GM19239 (cell line): ENCODE measurements at regions not wholly inside any gene's neighbourhood (a gene's known extent, or its start where the extent isn't known, plus 50 kb on each side); places are given as distances from the start of the nearest gene placed in this dataset.

Experiments used
- DNase-seq: peaks from one replicate; pipeline ENCODE4 v3.0.0; 2011; ENCODE audit warnings: low spot score; ENCODE audit not compliant: insufficient read length
- FAIRE-seq: peaks from 2 replicates; lab custom pipeline; 2011; peaks lifted over from hg19 to GRCh38; lab: Jason Lieb, UNC

- FAIRE-seq (no peak), DNase-seq (no peak)
Observed at GRCh38 chr3:55413236-55413635, 73.9 kb downstream of the WNT5A start.

GRCh38 chr3:55412545-55412944, 74.6 kb downstream of the WNT5A start:
- DNase-seq (no peak), FAIRE-seq (no peak)

GRCh38 chr3:55409806-55410205, 77.3 kb downstream of the WNT5A start:
- no peak for DNase-seq
- no peak for FAIRE-seq

- FAIRE-seq (no peak), DNase-seq (no peak)
Observed at GRCh38 chr3:55408193-55408826, 78.8 kb downstream of the WNT5A start.

GRCh38 chr3:55407426-55407820, 79.7 kb downstream of the WNT5A start:
- FAIRE-seq, result no peak

GRCh38 chr3:55406696-55407425, 80.2 kb downstream of the WNT5A start:
- DNase-seq (no peak), FAIRE-seq (no peak)

More at GRCh38 chr3:55407426-55407820, 79.7 kb downstream of the WNT5A start:
- no peak for DNase-seq

- FAIRE-seq (no peak), DNase-seq (no peak)
Observed at GRCh38 chr3:55405436-55405835, 81.7 kb downstream of the WNT5A start.

- FAIRE-seq, result no peak
Observed at GRCh38 chr3:55402886-55403609, 84.1 kb downstream of the WNT5A start.

GRCh38 chr3:55380561-55380960, 106.5 kb downstream of the WNT5A start:
- FAIRE-seq (no peak), DNase-seq (no peak)

More at GRCh38 chr3:55402886-55403609, 84.1 kb downstream of the WNT5A start:
- no peak for DNase-seq

GRCh38 chr3:55376753-55377347, 110.3 kb downstream of the WNT5A start:
- DNase-seq (no peak), FAIRE-seq (no peak)

GRCh38 chr3:55373423-55373822, 113.7 kb downstream of the WNT5A start:
- FAIRE-seq, result no peak
- DNase-seq, result no peak

GRCh38 chr3:55370272-55370671, 116.8 kb downstream of the WNT5A start:
- FAIRE-seq (no peak), DNase-seq (no peak)

- FAIRE-seq (no peak), DNase-seq (no peak)
Observed at GRCh38 chr3:55369141-55369847, 117.8 kb downstream of the WNT5A start.

GRCh38 chr3:55368366-55368765, 118.7 kb downstream of the WNT5A start:
- FAIRE-seq, result no peak
- no peak for DNase-seq

GRCh38 chr3:55367384-55367783, 119.7 kb downstream of the WNT5A start:
- FAIRE-seq (no peak), DNase-seq (no peak)

- DNase-seq (no peak), FAIRE-seq (no peak)
Observed at GRCh38 chr3:55364421-55364820, 122.7 kb downstream of the WNT5A start.

- DNase-seq, result no peak
- FAIRE-seq, result no peak
Observed at GRCh38 chr3:55362210-55362960, 124.7 kb downstream of the WNT5A start.

- FAIRE-seq (no peak), DNase-seq (no peak)
Observed at GRCh38 chr3:55357796-55358195, 129.3 kb downstream of the WNT5A start.

GRCh38 chr3:55352668-55353067, 134.4 kb downstream of the WNT5A start:
- no peak for DNase-seq
- FAIRE-seq, result no peak

GRCh38 chr3:55349851-55350250, 137.3 kb downstream of the WNT5A start:
- DNase-seq (no peak), FAIRE-seq (no peak)
